ENCODE measurements at regions not wholly inside any gene's neighbourhood (a gene's known extent, or its start where the extent isn't known, plus 50 kb on each side); places are given as distances from the start of the nearest gene placed in this dataset.

DNA sequence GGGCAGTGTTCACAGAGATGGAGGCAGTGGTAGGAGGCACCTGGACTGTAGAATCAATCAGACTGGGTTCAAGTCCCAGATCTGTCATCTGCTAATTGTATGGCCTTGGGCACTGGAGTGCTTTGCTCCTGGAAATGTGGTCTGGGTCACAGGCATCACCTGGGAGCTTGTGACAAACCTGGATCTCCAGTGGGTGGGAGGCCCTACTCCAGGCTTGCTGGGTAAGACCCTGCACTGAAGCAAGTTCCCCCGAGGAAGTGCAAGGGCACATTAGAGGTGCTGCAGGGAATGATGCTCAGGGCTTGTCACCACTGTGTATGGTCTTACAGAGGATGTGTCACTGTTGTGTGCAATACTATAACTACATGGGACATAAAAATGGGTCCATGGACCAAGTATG, 220.5 kb upstream of the ID2 start:
- no peak for DNase-seq (ENCODE audit: low read depth, low spot score)

DNA sequence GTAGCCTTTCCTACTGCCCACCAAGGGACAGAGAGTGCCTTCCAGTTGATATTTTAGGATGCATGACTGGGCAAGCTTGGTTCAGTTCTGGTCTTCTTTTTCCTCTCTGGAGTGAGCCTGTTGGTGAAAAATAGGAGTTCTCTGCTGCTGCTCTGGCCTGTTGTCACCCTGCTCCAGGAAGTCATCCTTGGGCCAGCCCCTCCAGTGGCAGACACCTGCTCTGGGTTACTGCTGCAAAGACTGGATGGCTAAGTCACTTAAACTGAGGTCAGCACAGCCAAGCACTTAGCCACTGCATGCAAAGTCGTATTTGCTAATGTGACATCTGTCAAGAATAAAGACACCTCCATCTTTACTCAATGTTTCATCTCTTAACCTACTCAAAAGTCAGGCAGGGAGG, 219.6 kb upstream of the ID2 start:
- no peak for DNase-seq (ENCODE audit: low read depth, low spot score)

DNA sequence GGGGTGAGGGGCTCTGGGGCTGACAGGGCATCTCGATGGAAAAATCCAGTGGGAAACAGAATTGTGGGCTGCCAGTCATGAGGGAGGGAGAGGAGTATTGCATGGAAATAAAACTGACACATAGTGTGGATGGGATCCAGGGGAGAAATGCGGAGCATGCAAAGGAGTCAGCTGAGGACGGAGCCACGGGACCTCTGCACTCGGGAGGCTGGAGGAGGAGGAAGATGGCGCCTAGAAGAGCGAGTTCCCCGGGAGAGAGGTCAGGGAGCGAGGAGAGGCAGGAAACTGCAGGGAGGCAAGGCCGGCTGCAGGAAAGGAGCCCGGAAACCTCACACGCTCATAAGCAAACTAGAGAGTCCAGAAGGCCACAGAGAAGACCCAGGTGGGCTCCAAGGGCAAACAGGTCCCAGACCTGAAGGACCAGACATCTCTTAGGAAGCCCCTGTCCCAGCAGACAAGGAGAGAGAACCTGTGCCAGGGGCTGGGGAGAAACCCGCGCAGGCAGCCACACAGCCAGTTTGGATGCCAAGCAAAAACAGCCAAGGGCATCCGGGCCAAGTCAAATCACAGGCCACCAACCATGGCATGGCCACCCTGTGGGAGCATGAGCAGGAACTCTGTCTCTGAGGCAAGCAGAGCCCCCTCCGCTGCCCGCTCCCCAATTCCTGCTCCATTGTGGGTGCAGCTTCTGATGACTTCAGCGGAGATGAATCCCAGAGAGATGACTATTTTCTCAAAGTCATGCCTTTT, 218.8 kb upstream of the ID2 start:
- DNase-seq (ENCODE audit: low read depth, low spot score), result no peak

DNA sequence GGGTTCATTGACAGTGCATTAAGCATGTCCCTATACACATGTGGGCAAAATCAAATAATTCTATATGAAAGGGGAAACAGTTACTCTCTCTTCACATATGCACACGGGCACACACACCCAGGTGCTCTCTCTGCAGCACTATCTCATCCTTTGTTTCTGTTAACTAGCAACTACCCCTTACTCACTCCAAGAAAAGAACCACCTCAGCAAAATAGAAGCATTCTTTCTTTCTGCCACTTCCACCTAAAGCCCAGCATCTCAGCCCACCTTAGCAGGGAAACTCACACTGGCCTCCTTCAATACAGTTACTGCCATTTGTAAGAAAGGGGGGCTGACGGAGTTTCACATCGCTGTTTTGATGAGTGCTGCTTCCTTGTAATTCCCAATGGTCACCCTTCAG, 216.3 kb upstream of the ID2 start:
- DNase-seq (ENCODE audit: low read depth, low spot score), result no peak

DNA sequence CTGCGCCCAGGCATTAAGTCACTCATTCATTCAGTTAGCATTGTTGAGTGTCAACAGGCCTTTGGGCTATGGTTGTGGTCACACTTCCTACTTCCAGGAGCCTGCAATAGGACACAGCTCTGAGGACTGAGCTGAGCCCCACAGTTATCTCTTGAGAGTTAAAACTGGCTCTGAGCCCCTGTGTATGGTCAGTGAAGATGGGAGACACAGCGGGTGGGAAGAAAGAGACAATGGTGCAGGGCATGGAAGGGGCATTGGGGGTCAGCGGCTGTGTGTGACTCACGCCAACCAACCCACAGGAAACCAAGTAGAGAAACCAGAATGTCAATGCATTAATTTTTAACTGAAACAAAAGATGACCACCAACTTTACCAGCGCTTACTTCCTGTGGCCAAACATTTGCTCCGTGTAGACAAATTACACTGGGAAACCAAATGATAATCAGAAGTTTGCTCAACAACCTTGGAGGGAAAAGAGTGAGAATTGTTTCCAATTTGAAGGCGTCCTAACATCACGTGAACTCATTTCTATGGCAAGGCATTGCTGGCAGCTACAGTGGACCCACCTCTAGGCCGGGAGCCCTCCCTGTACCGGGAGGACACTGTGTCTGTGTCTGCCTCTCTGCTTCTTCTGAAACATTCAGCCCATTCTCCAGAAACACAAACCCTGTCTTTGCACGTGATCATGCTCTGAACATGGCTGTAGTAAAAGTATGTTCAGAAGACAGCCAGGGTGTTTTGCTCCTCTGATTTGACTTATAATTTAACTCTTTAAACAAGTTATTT, 212.0 kb upstream of the ID2 start:
- no peak for DNase-seq (ENCODE audit: low read depth, low spot score)

DNA sequence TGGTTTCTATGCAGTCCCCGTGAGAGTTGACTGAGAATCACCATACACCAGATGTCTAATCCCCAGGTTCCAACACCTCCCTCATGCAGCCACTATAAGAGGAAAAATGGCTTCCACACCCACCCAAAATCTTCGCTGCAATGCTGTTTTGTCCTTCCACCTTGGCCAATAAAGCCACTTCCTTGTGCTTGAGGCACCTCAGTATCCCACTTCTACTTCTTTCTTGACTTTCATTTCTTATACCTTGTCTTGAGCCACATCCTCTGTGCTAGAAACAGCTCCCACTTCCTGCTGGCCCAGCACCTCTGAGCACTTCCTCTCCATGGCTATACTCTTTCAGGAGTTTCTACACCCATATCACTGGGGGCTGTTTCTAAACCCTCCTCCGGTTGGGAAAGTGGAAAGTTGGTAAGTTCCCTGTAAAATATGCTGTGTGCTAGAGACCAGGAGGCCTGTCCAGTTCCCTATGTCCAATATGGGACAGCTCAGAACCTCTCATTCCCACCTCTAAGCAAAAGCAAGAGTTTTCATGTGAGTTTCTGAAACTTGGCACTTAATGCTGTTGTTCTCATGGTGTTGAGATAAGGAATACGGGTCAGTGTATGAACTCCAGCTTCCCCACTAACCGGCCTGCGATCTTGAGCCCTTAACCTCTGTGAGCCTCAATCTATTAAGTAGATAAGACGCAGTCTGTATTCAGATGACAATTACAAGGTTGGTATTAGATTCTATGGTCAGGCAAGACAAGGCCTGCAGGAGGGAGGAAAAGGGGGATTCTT, 209.1 kb upstream of the ID2 start:
- no peak for DNase-seq (ENCODE audit: low read depth, low spot score)

DNA sequence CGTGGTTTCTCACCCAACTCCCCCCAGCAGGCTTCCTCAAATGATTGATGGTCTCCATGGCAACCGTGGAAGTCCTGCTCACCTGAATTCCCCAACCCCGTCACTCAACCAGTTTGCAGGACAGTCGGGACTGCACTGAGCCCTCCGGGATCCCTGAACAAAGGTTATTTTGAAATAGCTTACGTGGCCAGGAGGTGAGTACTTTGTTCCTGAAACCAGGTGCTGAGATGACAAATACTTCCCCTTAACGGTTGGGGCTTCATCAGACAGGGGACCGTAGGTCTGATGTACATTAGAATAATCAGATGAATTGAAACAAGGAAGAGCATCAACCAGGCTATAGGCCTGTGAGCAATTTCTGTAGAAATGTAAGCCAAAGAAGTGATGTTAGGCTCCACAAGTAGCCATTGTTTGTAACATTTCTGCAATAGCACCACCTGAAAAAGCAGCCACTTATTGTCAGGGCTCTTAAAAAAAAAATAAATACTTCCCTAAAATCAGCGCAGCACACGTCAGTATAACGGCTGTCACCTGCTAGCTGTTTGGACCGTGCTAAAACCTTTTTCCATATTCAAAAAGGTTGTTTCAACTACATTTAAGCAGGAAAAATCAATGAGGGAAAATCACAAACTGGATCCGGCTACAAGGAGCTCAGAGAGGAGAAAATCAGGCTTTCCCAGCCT, 206.4 kb upstream of the ID2 start:
- DNase-seq (ENCODE audit: low read depth, low spot score), result no peak

DNA sequence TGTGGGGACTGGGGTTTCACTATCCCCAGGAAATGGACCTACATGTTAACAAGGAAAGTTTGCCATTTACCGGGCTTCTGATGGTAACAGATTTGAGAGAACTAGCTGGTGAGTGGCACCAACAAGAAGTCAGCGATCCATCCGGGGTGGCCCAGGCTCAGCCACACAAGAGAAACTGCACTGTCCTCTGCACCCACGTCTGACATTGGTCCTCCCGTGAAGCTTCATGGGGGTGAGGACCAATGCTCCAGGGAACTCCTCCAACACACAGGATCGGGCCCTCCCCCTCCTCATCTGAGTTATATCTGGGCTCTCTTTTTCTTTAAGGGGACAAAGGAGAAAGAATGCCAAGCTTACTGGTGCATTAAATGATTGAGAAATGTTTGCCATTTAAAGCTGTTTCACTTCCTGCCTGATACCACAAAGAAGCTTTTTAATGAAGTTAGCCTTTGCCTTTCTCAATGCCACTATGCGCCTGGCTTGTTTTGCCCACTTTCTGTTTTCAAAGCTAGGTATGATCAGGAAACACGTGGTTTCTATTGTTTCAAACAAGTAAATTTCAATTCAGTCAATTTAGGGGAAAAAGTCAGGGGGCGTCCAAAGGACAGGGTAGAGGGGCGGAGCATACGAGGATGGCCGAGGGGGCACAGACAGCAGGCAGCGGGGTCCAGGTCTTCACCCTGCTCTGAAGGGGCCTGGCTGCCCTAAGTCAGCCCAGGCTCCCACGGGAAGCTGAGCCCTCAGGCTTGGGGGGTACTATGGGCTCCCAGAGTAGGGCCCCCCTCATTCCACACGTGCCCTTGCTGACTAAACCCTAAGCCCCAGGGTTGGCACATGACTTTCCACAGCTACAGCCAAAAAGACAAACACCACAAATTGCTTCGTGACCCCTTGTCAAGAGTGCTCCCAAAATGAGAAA, 204.0 kb upstream of the ID2 start:
- DNase-seq (ENCODE audit: low read depth, low spot score), result no peak

DNA sequence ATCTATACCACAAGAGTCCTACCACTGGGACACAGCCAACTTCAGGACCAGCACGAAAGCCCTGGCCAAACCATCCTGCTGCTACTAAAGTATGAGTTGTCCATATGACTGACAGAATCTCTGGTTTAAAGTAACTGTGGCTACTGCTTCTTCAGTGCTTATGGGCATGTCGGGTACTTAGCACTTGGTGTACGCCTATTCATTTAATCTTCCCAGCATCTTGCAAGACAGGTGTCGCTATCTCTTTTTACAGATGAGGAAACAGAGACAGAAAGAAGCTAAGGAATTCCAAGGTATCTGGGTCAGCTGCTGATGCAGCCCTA, 203.4 kb upstream of the ID2 start:
- DNase-seq (ENCODE audit: low read depth, low spot score), result no peak

DNA sequence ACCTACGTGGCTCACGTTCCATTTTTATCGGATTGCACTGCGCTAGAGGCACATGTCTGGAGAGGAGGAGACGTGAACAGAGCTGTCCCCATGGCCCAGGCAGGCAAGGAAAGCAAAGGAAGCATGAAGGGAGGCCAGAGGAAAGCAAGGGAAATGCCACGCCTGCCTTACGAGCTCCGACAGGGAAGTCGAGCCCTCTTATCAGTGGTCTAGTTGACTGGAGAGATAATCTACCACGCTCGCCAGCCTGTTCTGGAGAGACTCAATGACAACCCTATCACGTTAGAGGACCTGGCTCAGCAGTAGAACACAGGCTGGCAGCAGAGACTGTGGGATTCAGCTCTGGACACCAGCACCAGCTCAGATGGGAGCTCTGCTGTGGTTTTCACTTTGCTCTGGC, 202.6 kb upstream of the ID2 start:
- DNase-seq (ENCODE audit: low read depth, low spot score), result no peak

DNA sequence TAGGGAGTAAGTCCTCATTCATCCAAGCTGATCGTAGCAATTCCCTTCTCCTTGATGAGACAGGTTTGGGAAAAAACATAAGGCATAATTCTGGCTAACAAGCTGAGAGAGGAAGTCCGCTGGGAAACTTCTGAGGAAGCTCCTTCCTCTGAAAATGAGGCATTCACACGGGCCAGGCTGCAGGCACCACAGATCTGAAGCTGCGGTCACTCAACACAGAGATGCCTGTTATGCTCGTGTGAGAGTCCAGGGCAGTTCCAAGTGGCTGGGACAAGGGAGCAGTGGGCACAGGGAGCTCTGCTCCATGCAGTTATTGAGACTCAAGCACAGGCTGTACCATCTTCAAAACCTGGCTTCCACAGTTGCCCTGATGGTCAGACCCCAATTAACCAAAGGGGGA, 200.9 kb upstream of the ID2 start:
- DNase-seq (ENCODE audit: low read depth, low spot score), result no peak

DNA sequence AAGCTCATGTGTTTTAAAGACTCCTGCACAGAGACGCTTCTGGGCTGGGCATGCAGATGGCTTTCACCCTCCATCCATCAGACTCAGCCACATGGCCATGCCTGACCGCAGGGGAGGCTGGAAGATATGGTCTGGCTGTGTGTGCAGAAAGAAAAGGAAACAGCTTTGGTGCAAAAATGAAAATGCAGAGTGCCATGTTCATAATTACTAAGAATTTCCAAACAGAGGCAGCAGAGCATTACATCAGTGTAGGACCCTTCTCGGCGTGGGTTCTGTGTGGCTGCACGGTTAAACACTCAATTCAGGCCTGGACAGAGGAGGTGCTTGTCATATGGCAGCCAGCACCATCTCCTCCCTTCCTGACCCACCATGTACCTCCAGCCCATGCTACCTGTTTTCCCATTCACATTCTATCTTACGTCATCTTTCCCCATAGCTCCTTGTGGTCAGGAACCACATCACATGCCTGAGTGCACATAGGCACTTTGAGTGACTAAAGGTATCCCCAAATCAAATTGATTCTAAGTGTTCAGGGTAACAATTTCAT, 200.3 kb upstream of the ID2 start:
- no peak for DNase-seq (ENCODE audit: low read depth, low spot score)

DNA sequence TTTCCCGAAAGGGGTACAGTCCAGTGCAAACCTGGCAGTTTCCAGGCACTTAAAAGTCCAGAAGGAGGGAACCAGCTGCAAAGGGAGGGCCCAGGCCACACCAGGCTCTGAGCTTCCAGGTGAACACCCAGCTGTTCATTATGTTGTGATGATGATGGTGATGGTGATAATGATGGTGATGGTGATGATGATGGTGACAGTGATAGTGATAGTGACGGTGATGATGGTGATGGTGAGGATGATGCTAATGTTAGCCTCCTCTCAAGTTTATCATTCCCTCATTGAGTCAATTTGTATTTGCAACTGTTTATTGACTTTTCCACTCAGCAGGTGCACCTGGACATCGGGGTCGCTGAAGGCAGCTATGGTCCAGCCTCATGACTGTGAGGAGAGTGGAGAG, 199.4 kb upstream of the ID2 start:
- DNase-seq (ENCODE audit: low read depth, low spot score), result no peak

DNA sequence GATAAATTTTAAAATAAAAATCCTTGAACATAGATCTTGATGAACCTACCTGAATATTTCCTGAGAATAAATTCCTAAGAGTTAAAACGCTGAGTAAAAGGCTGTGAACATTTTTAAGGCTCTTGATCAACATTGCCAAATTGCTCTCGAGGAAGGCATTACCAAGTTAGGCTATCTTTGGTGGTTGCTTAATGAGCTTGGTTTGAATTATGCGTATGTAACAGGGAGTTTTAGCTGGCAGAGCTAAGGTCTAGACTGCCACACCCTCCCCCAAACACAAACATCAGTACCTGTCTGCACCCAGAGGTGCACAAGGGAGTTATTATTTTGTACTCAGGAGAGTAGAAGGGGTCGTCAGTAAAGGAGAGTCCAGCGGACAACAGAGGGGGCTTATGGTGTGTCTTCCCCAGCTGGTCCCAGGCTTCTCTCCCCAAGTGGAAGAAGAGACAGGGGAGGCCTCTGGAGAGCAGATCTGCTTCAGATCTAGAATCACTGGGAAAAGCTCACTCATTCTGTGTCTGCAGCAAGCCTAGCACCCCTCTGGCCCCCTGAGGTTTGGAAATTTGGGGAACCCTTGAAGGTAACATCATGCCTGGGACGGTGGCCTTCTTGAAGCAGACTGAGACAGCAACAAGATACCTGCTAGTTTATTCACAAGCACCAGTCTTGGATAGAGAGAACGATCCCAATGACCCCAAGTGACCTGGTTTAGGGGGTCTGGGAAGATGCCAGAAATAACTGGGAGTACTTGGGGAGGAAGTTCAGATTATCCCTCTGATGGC, 197.2 kb upstream of the ID2 start:
- no peak for DNase-seq (ENCODE audit: low read depth, low spot score)

DNA sequence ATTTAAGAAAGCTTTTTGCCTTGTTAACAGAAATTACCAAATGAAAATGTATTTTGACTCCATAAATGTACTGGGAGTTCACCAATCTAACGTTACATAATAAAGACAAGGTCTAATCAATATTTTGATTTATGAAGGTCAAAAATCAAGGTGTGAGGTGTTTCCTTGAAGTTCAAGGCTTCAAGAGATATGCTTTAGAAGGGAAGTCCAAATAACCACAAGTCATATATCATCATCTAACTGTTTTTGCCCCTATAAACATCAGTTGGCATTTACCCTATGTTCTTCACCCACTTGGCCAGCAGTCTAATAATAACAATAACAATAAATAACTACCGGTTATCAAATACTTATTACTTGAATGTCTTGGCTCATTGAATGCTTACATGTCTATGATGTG, 196.1 kb upstream of the ID2 start:
- no peak for DNase-seq (ENCODE audit: low read depth, low spot score)

DNA sequence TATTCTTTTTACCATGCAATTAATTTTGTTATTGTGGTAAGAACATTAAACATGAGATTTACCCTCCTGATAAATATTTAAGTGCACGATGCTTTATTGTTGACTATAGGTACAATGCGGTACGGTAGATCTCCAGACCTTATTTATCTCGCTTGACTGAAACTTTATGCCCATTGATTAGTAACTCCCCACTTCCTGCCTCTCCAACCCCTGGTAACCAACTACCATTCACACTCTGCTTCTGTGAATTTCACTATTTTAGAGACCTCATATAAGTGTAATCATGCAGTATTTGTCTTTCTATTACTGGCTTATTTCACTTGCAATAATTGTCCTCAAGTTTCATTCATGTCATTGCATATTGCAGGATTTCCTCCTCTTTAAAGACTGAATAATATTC, 195.7 kb upstream of the ID2 start:
- no peak for DNase-seq (ENCODE audit: low read depth, low spot score)

DNA sequence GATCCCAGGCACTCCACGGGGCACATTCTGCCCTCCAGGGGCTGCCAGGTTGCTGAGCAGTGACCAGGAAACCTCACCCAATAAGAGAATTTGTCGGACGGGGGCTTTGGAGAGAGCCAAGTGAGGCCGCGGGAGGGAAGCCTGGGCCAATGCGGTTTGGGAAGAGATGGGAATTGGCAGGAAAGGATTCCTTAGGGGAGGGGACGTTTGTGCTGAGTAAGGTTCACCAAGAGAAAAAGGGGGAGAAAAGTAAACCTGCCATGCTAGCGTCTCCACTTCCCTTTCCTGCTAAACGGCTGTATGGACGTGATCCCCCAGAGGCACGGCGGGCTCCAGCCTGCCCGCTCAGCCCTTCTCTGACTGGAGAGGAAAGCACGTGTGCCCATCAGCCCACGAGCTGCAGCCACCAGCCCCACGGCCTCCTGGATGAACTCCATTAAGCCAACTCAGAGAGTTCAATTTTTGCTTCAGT, 194.4 kb upstream of the ID2 start:
- DNase-seq (ENCODE audit: low read depth, low spot score), result no peak

DNA sequence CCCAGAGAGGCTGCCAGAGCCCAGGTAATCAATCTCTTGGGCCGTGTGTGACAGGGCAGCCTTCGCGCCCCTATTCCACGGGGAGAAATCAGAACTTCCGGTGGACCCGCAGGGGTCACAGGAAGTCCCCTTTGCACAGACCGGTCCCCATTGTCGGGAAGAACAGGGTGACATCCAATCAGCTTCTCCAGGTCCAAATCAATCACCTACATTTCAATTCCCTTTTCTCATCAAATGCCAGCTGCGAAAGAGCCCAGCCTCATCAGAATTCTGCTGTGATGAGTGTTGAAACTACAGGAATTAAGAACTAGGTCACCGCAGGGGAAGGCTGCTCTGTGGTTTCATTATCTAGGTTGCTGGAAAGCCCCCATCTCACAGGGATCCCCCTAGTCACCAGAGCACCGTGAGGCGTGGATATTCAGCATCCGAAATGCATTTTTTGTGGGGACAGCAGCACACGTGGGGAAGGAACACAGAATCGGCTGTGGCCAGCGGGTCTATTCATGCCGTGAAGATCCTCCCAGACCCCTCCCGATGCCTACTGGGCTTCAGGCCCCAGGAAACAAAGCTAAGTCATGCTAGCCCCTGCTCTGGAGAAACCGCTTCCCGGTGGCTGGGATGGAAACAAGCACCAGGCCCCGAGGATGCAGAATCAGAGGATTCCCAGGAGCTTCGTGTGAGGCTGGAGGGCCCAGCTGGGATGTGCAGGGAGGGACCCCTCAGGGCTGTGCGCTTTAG, 193.7 kb upstream of the ID2 start:
- no peak for DNase-seq (ENCODE audit: low read depth, low spot score)

DNA sequence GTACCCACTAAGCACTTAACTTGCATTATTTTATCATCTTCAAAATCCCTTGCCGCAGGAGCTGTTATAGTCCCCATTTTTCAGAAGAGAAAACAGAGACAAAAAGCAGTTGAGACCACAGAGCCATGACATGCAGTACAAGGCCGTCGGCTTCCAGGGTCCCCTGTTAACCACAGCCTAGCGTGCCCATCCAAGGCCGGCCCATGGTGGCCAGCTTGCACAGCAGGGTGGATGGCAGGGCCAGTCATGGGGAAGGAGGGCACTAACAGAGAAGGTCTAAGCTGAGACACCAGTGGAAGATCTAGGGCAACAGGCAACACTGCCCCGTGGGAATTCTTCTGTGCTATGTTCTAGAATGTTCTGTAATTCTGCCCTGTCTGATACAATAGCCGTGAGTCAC, 192.6 kb upstream of the ID2 start:
- no peak for DNase-seq (ENCODE audit: low read depth, low spot score)

All from smooth muscle cell of the brain vasculature (primary cell).